ES-I3 (cell line): ENCODE measurements at regions not wholly inside any gene's neighbourhood (a gene's known extent, or its start where the extent isn't known, plus 50 kb on each side); places are given as distances from the start of the nearest gene placed in this dataset.

Source experiments
- H3K36me3 ChIP-seq: 2 replicates; pipeline ENCODE4 v1.6.1; 2013; ENCODE audit warnings: mild to moderate bottlenecking, low read length, control low read depth, moderate library complexity; ENCODE audit not compliant: insufficient read depth
- H3K4me1 ChIP-seq: 2 replicates; pipeline ENCODE4 v1.6.1; 2013; ENCODE audit warnings: mild to moderate bottlenecking, control low read depth, low read length; ENCODE audit not compliant: insufficient read depth
- H3K9ac ChIP-seq: 2 replicates; pipeline ENCODE4 v1.6.1; 2013; ENCODE audit warnings: low read depth, mild to moderate bottlenecking, low read length, moderate library complexity
- H3K9me3 ChIP-seq: 2 replicates; pipeline ENCODE4 v1.6.1; 2013; ENCODE audit warnings: mild to moderate bottlenecking, low read length, moderate library complexity; ENCODE audit not compliant: control insufficient read depth, insufficient read depth

GRCh38 chr7:47024991-47025390 is 556.9 kb downstream of the TNS3 start:
- no peaks in the 10 kb centered on the region for H3K9me3 ChIP-seq
- H3K4me1 ChIP-seq, result no peaks in the 10 kb centered on the region
- H3K36me3 ChIP-seq, result no peaks in the 10 kb centered on the region
- no peak overlapping the region for H3K9ac ChIP-seq

GRCh38 chr7:47008461-47008860 is 573.5 kb downstream of the TNS3 start:
- Histone ChIP-seq H3K9ac (no peak overlapping the region), H3K9me3 (no peaks in the 10 kb centered on the region), H3K36me3 (no peaks in the 10 kb centered on the region), H3K4me1 (no peaks in the 10 kb centered on the region)

GRCh38 chr7:47007471-47007870 is 574.4 kb downstream of the TNS3 start:
- no peaks in the 10 kb centered on the region for H3K4me1 ChIP-seq
- no peaks in the 10 kb centered on the region for H3K9me3 ChIP-seq
- H3K36me3 ChIP-seq, result no peaks in the 10 kb centered on the region
- no peak overlapping the region for H3K9ac ChIP-seq

GRCh38 chr7:47000561-47000960 is 581.4 kb downstream of the TNS3 start:
- Histone ChIP-seq H3K36me3 (no peaks in the 10 kb centered on the region), H3K9me3 (no peaks in the 10 kb centered on the region), H3K9ac (no peak overlapping the region), H3K4me1 (no peaks in the 10 kb centered on the region)

GRCh38 chr7:46999866-47000265 is 582.0 kb downstream of the TNS3 start:
- no peaks in the 10 kb centered on the region for H3K9me3 ChIP-seq
- H3K36me3 ChIP-seq, result no peaks in the 10 kb centered on the region
- no peak overlapping the region for H3K9ac ChIP-seq
- no peaks in the 10 kb centered on the region for H3K4me1 ChIP-seq

- Histone ChIP-seq H3K9ac (no peak overlapping the region), H3K4me1 (no peaks in the 10 kb centered on the region), H3K36me3 (no peaks in the 10 kb centered on the region), H3K9me3 (no peaks in the 10 kb centered on the region)
These were observed 584.9 kb downstream of the TNS3 start for GRCh38 chr7:46996972-46997371.

- Histone ChIP-seq H3K4me1 (no peaks in the 10 kb centered on the region), H3K9ac (no peak overlapping the region), H3K9me3 (no peaks in the 10 kb centered on the region), H3K36me3 (no peaks in the 10 kb centered on the region)
These were observed 588.5 kb downstream of the TNS3 start for GRCh38 chr7:46993396-46993795.

- no peak overlapping the region for H3K9ac ChIP-seq
- no peaks in the 10 kb centered on the region for H3K36me3 ChIP-seq
- H3K9me3 ChIP-seq, result no peaks in the 10 kb centered on the region
- H3K4me1 ChIP-seq, result no peaks in the 10 kb centered on the region
These were observed 591.1 kb downstream of the TNS3 start for GRCh38 chr7:46990761-46991160.

GRCh38 chr7:46989247-46989646 is 592.7 kb downstream of the TNS3 start:
- Histone ChIP-seq H3K36me3 (no peaks in the 10 kb centered on the region), H3K9me3 (no peaks in the 10 kb centered on the region), H3K9ac (no peak overlapping the region), H3K4me1 (no peaks in the 10 kb centered on the region)

GRCh38 chr7:46982928-46983327 is 599.0 kb downstream of the TNS3 start:
- Histone ChIP-seq H3K4me1 (no peaks in the 10 kb centered on the region), H3K9me3 (no peaks in the 10 kb centered on the region), H3K36me3 (no peaks in the 10 kb centered on the region), H3K9ac (no peak overlapping the region)

- H3K9ac ChIP-seq, result no peak overlapping the region
- no peaks in the 10 kb centered on the region for H3K36me3 ChIP-seq
- no peaks in the 10 kb centered on the region for H3K4me1 ChIP-seq
- H3K9me3 ChIP-seq, result no peaks in the 10 kb centered on the region
These were observed 602.5 kb downstream of the TNS3 start for GRCh38 chr7:46979439-46979838.

- Histone ChIP-seq H3K9me3 (no peaks in the 10 kb centered on the region), H3K4me1 (no peaks in the 10 kb centered on the region), H3K9ac (no peak overlapping the region), H3K36me3 (no peaks in the 10 kb centered on the region)
These were observed 606.4 kb downstream of the TNS3 start for GRCh38 chr7:46975493-46975892.

- Histone ChIP-seq H3K9ac (no peak overlapping the region), H3K36me3 (no peaks in the 10 kb centered on the region), H3K9me3 (no peaks in the 10 kb centered on the region), H3K4me1 (no peaks in the 10 kb centered on the region)
These were observed 609.7 kb downstream of the TNS3 start for GRCh38 chr7:46972205-46972604.

GRCh38 chr7:46970476-46970875 is 611.4 kb downstream of the TNS3 start:
- no peaks in the 10 kb centered on the region for H3K9me3 ChIP-seq
- H3K4me1 ChIP-seq, result no peaks in the 10 kb centered on the region
- H3K36me3 ChIP-seq, result no peaks in the 10 kb centered on the region
- no peak overlapping the region for H3K9ac ChIP-seq

GRCh38 chr7:46970131-46970430 is 611.8 kb downstream of the TNS3 start:
- Histone ChIP-seq H3K4me1 (no peaks in the 10 kb centered on the region), H3K9ac (no peak overlapping the region), H3K36me3 (no peaks in the 10 kb centered on the region), H3K9me3 (no peaks in the 10 kb centered on the region)
